ENCODE measurements at regions not wholly inside any gene's neighbourhood (a gene's known extent, or its start where the extent isn't known, plus 50 kb on each side); places are given as distances from the start of the nearest gene placed in this dataset.
"Not testable (repeated sequence)": the region's sequence is repeated elsewhere in the genome, so short reads cannot be mapped to it uniquely, and the experiment has no call there.

DNA sequence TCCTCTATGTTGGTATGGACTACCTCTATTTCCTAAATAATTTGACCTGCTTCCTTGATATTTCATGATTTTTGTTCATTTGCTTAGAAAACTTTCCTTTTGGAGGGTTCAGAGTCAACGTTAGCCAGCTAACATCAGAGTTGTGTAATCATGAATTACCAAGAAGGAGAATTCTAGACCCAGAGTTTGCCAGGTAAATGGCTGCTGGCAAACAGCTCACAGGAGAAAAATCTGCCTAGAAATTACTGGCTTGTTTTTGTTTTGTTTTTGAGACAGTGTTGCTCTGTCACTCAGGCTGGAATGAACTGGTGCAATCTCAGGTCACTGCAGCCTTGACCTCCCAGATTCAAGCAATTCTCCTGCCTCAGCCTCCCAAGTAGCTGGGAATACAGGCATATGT, 111.4 kb upstream of the SALL1 start:
- Histone ChIP-seq H3K27me3 (no peaks in the 10 kb centered on the region), H3K36me3 (no peaks in the 10 kb centered on the region), H3K9me3 (peaks cover 7 to 25% of the 10 kb centered on the region in 2 donors), H3K4me3 (no peak overlapping the region), H3K27ac (no peak overlapping the region), H3K4me1 (no peaks in the 10 kb centered on the region)
- no peak for DNase-seq (ENCODE audit: low spot score in 2 of 2)
- TF ChIP-seq POLR2A (IDR thresholded peaks at IDR 0.05), result no peak
- TF ChIP-seq POLR2AphosphoS5 (IDR thresholded peaks at IDR 0.05), result no peak
- TF ChIP-seq, protein P1, sequence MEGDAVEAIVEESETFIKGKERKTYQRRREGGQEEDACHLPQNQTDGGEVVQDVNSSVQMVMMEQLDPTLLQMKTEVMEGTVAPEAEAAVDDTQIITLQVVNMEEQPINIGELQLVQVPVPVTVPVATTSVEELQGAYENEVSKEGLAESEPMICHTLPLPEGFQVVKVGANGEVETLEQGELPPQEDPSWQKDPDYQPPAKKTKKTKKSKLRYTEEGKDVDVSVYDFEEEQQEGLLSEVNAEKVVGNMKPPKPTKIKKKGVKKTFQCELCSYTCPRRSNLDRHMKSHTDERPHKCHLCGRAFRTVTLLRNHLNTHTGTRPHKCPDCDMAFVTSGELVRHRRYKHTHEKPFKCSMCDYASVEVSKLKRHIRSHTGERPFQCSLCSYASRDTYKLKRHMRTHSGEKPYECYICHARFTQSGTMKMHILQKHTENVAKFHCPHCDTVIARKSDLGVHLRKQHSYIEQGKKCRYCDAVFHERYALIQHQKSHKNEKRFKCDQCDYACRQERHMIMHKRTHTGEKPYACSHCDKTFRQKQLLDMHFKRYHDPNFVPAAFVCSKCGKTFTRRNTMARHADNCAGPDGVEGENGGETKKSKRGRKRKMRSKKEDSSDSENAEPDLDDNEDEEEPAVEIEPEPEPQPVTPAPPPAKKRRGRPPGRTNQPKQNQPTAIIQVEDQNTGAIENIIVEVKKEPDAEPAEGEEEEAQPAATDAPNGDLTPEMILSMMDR (IDR thresholded peaks at IDR 0.05), result no peak
- intact Hi-C loops (cut with DNase I; ENCODE audit: low total_unique reads), result no loop called here

- H3K4me3 ChIP-seq, result no peak overlapping the region
- intact Hi-C loops (cut with DNase I; ENCODE audit: low total_unique reads), result no loop called here
- no peak overlapping the region for H3K27ac ChIP-seq
- no peak for TF ChIP-seq POLR2AphosphoS5 (IDR thresholded peaks at IDR 0.05)
- TF ChIP-seq POLR2A (IDR thresholded peaks at IDR 0.05), result no peak
- TF ChIP-seq, protein P1 (IDR thresholded peaks at IDR 0.05), result no peak
- H3K9me3 ChIP-seq, result peaks cover 7 to 25% of the 10 kb centered on the region in 2 donors
- H3K36me3 ChIP-seq, result no peaks in the 10 kb centered on the region
- no peaks in the 10 kb centered on the region for H3K4me1 ChIP-seq
- DNase-seq (ENCODE audit: low spot score in 2 of 2), result no peak
- no peaks in the 10 kb centered on the region for H3K27me3 ChIP-seq
Measured at GRCh38 chr16:51261919-51262318, 110.8 kb upstream of the SALL1 start.

DNA sequence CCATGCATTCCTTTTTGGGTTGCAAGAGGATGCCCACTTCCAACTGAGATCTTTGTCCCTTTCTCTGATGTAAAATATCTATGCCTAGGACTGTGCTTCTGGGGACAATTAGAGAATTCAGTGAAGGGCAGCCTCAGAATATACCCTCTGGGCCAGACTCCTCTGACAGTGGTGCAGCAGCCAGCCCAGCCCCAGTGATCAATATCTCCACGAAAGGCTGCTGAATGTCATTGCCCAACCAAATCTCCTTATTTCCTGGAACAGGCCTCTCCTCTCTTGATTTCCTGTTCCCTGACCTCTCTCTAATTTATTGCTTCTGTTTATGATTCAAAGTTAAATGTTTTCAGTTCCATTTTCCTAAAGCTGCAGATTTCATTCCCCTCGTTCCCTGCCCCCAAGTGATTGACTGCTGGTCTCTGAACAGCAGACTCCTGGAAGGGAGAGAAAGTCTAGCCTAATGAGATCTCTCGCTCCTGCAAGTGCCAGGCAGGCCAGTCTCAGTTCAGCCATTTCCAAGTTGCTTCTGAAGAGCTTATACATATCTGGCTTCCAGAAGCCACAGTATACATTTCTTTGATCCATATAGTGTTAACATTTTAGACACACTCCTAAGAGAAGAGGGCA, 104.4 kb upstream of the SALL1 start:
- Histone ChIP-seq H3K4me3 (no peak overlapping the region), H3K9me3 (peaks cover 0 to 3% of the 10 kb centered on the region in 2 donors), H3K4me1 (no peaks in the 10 kb centered on the region), H3K36me3 (no peaks in the 10 kb centered on the region), H3K27me3 (no peaks in the 10 kb centered on the region), H3K27ac (no peak overlapping the region)
- TF ChIP-seq POLR2A (IDR thresholded peaks at IDR 0.05) (no peak), POLR2AphosphoS5 (IDR thresholded peaks at IDR 0.05) (no peak)
- TF ChIP-seq, protein P1 (IDR thresholded peaks at IDR 0.05), result no peak
- DNase-seq (ENCODE audit: low spot score in 2 of 2), result no peak
- intact Hi-C loops (cut with DNase I; ENCODE audit: low total_unique reads), result no loop called here

DNA sequence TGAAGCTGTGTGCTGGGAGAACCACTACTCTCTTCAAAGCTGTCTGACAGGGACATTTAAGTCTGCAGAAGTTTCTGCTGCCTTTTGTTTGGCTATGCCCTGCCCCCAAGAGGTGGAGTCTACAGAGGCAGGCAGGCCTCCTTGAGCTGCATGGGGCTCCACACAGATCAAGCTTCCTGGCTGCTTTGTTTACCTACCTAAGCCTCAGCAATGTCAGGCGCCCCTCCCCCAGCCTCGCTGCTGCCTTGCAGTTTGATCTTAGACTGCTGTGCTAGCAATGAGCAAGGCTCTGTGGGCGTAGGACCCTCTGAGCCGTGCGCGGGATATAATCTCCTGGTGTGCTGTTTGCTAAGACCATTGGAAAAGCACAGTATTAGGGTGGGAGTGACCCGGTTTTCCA, 103.3 kb upstream of the SALL1 start:
- H3K27me3 ChIP-seq; H3K36me3 ChIP-seq; H3K4me1 ChIP-seq; H3K4me3 ChIP-seq; DNase-seq (ENCODE audit: low spot score in 2 of 2); H3K9me3 ChIP-seq; H3K27ac ChIP-seq; intact Hi-C loops (cut with DNase I; ENCODE audit: low total_unique reads): not testable (repeated sequence)

DNA sequence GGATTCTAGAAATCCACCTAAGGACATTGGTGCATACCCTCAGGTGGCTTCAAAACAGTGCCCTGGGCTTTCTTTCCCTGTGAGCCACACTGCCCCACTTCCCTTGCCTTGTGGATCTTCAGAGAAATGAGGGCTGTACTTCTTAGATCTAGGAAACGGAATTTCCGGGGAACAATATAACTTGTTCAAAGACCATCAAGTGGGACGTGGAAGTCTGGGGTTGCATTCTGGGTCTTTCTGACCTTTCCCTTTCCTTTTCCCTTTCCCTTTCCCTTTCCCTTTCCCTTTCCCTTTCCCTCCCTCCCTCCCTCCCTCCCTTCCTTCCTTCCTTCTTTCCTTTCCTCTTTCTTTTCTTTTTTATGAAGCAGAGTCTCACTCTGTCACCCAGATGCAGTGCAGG, 97.1 kb upstream of the SALL1 start:
- Histone ChIP-seq H3K27ac (no peak overlapping the region), H3K27me3 (peaks cover 0 to 13% of the 10 kb centered on the region in 2 donors), H3K4me3 (no peak overlapping the region), H3K4me1 (no peaks in the 10 kb centered on the region), H3K36me3 (no peaks in the 10 kb centered on the region), H3K9me3 (no peaks in the 10 kb centered on the region)
- DNase-seq (ENCODE audit: low spot score in 2 of 2), result no peak
- TF ChIP-seq POLR2A (IDR thresholded peaks at IDR 0.05), result no peak
- no peak for TF ChIP-seq POLR2AphosphoS5 (IDR thresholded peaks at IDR 0.05)
- TF ChIP-seq, protein P1 (IDR thresholded peaks at IDR 0.05), result no peak
- intact Hi-C loops (cut with DNase I; ENCODE audit: low total_unique reads), result no loop called here

- Histone ChIP-seq H3K36me3 (no peaks in the 10 kb centered on the region), H3K27ac (no peak overlapping the region), H3K27me3 (peaks cover 0 to 23% of the 10 kb centered on the region in 2 donors), H3K4me1 (no peaks in the 10 kb centered on the region), H3K9me3 (no peaks in the 10 kb centered on the region), H3K4me3 (no peak overlapping the region)
- no peak for DNase-seq (ENCODE audit: low spot score in 2 of 2)
- intact Hi-C loops (cut with DNase I; ENCODE audit: low total_unique reads), result no loop called here
- TF ChIP-seq POLR2AphosphoS5 (IDR thresholded peaks at IDR 0.05), result no peak
- TF ChIP-seq, protein P1 (IDR thresholded peaks at IDR 0.05), result no peak
- TF ChIP-seq POLR2A (IDR thresholded peaks at IDR 0.05), result no peak
Measured at GRCh38 chr16:51245658-51245995, 94.6 kb upstream of the SALL1 start.

All from breast epithelium (tissue), 4 donors.